ENCODE measurements at regions not wholly inside any gene's neighbourhood (a gene's known extent, or its start where the extent isn't known, plus 50 kb on each side); places are given as distances from the start of the nearest gene placed in this dataset.

DNA sequence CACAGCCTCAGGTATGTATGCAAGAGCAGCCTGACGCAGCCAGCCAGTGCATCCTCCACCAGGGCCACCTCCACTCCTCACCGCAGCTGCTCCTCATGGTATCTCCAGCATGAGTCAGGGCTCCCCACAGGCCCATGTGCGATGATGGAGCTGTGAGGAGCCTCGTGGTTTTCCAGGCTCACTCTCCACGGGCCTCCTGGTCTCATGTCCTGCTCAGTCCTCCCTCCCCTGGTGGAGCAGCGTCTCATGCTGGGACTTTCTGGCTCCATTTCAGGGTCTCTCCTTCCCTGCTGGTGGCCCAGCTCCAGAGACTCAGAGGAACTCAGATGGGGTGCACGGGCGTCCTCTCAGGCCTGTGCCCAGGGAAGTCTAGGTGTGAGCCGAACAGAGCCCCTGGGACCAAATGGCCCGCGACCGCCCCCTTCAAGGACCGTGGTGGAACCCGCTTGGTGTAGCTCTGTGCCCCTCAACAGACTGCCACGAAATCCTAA is 70.4 kb downstream of the METRNL start:
- DNase-seq (ENCODE audit: low read depth in 1 of 2, low spot score in 2 of 2) (no peak), FAIRE-seq (no peak)
- no peak overlapping the region for H4K5ac ChIP-seq (ENCODE audit: insufficient read length, low read depth, low read length)
- no peak overlapping the region for H2BK12ac ChIP-seq (ENCODE audit: low read depth, low read length)
- TF ChIP-seq JUN (IDR thresholded peaks at IDR 0.05; ENCODE audit: low read depth, low read length): no peak
- TF ChIP-seq, protein P1, sequence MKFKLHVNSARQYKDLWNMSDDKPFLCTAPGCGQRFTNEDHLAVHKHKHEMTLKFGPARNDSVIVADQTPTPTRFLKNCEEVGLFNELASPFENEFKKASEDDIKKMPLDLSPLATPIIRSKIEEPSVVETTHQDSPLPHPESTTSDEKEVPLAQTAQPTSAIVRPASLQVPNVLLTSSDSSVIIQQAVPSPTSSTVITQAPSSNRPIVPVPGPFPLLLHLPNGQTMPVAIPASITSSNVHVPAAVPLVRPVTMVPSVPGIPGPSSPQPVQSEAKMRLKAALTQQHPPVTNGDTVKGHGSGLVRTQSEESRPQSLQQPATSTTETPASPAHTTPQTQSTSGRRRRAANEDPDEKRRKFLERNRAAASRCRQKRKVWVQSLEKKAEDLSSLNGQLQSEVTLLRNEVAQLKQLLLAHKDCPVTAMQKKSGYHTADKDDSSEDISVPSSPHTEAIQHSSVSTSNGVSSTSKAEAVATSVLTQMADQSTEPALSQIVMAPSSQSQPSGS (IDR thresholded peaks at IDR 0.05; ENCODE audit: low read length): no peak
- no peak for TF ChIP-seq SP4 (IDR thresholded peaks at IDR 0.05; ENCODE audit: low read length)
- no peak for TF ChIP-seq TEAD4 (IDR thresholded peaks at IDR 0.05; ENCODE audit: low read depth, low read length)
- TF ChIP-seq JUND (IDR thresholded peaks at IDR 0.05; ENCODE audit: low read length): no peak
- TF ChIP-seq SIRT6 (IDR thresholded peaks at IDR 0.05; ENCODE audit: low read length): no peak
- TF ChIP-seq SP1 (IDR thresholded peaks at IDR 0.05; ENCODE audit: low read depth, low read length): no peak
- TF ChIP-seq CTBP2 (IDR thresholded peaks at IDR 0.05; ENCODE audit: borderline replicate concordance, insufficient read depth, insufficient read length, low read length): no peak
- TF ChIP-seq KDM1A (IDR thresholded peaks at IDR 0.05; ENCODE audit: borderline replicate concordance, low read length): no peak
- peaks cover 54 to 78% of the 10 kb centered on the region in 2 experiments for H3K9me3 ChIP-seq (ENCODE audit: insufficient read depth in 2 of 2, low read depth in 1 of 2, low read length in 1 of 2)
- H3K4me3 ChIP-seq (ENCODE audit: extremely low read depth in 1 of 4, insufficient read depth in 2 of 4, low read depth in 3 of 4, low read length in 4 of 4): no peak overlapping the region
- H3K14ac ChIP-seq (ENCODE audit: insufficient read length): no peak overlapping the region
- ChIA-PET CTCF (ENCODE audit: partially characterized antibody) (no interaction called here), POLR2A (ENCODE audit: partially characterized antibody) (no interaction called here)
- H2BK5ac ChIP-seq (ENCODE audit: low read depth, low read length): no peak overlapping the region; the same call in 1 of the 2 replicates
- H2BK120ac ChIP-seq (replicated peaks; ENCODE audit: low read depth, low read length): no peak overlapping the region
- no peak overlapping the region for H3K9ac ChIP-seq (replicated peaks in 1 of 4; ENCODE audit: extremely low read depth in 1 of 4, low read depth in 3 of 4, low read length in 3 of 4)
- 73% methylated on average over 15 of the region's 15 CpGs; no CpG with 5 or more reads in 1 of the 2 experiments for WGBS, 2 experiments (ENCODE audit: extremely low coverage in 1 of 2, insufficient coverage in 1 of 2, insufficient read length in 1 of 2, insufficient replicate concordance in 2 of 2, low coverage in 1 of 2, low lambda C conversion rate in 2 of 2, missing lambda C conversion rate in 1 of 2)
- H3K79me1 ChIP-seq (ENCODE audit: low read depth, low read length): no peaks in the 10 kb centered on the region; the same call in 1 of the 2 replicates
- H3K56ac ChIP-seq (replicated peaks; ENCODE audit: insufficient read length, low read depth, low read length): no peak overlapping the region
- H3K4ac ChIP-seq (replicated peaks; ENCODE audit: insufficient read length, low read depth, low read length): no peak overlapping the region
- no peaks in the 10 kb centered on the region for H4K20me1 ChIP-seq (replicated peaks in 1 of 2; ENCODE audit: control insufficient read depth in 1 of 2, insufficient read depth in 2 of 2, low read length in 2 of 2)
- no peak overlapping the region for H3K4me2 ChIP-seq (ENCODE audit: insufficient read depth in 1 of 2, low read depth in 2 of 2, low read length in 2 of 2)
- no peak overlapping the region for H2AK5ac ChIP-seq (ENCODE audit: low read depth, low read length)
- no peak overlapping the region for H3K27ac ChIP-seq (ENCODE audit: low read depth, low read length)
- H3K4me1 ChIP-seq (replicated peaks in 1 of 4; ENCODE audit: control insufficient read depth in 3 of 4, insufficient read depth in 4 of 4, low read length in 3 of 4): peaks cover 0 to 4% (median 0%) of the 10 kb centered on the region in 4 experiments; a peak in 2 of 7 replicates
- H3K27me3 ChIP-seq (replicated peaks in 1 of 4; ENCODE audit: control insufficient read depth in 3 of 4, extremely low read depth in 1 of 4, insufficient read depth in 3 of 4, low read length in 3 of 4): no peaks in the 10 kb centered on the region
- no peak overlapping the region for H2BK20ac ChIP-seq (ENCODE audit: low read length)
- H3K79me2 ChIP-seq (ENCODE audit: control insufficient read depth in 1 of 2, insufficient read depth in 2 of 2, low read length in 2 of 2): no peaks in the 10 kb centered on the region
- H2BK15ac ChIP-seq (ENCODE audit: low read length): no peak overlapping the region
- no peak overlapping the region for H4K91ac ChIP-seq (replicated peaks; ENCODE audit: insufficient read length, low read length)
- no peaks in the 10 kb centered on the region for H3K23me2 ChIP-seq (ENCODE audit: low read depth, low read length)
- no peak overlapping the region for H3K18ac ChIP-seq (ENCODE audit: extremely low read depth, low read length)
- no peak overlapping the region for H3K23ac ChIP-seq (ENCODE audit: insufficient read length)
- H4K8ac ChIP-seq (ENCODE audit: extremely low read depth, insufficient read depth, low read length): no peak overlapping the region
- no peaks in the 10 kb centered on the region for H3K36me3 ChIP-seq (ENCODE audit: control insufficient read depth in 2 of 4, insufficient read depth in 4 of 4, low read length in 3 of 4)
- no peak overlapping the region for H2AFZ ChIP-seq (ENCODE audit: low read length)
